ENCODE measurements at regions not wholly inside any gene's neighbourhood (a gene's known extent, or its start where the extent isn't known, plus 50 kb on each side); places are given as distances from the start of the nearest gene placed in this dataset.

DNA sequence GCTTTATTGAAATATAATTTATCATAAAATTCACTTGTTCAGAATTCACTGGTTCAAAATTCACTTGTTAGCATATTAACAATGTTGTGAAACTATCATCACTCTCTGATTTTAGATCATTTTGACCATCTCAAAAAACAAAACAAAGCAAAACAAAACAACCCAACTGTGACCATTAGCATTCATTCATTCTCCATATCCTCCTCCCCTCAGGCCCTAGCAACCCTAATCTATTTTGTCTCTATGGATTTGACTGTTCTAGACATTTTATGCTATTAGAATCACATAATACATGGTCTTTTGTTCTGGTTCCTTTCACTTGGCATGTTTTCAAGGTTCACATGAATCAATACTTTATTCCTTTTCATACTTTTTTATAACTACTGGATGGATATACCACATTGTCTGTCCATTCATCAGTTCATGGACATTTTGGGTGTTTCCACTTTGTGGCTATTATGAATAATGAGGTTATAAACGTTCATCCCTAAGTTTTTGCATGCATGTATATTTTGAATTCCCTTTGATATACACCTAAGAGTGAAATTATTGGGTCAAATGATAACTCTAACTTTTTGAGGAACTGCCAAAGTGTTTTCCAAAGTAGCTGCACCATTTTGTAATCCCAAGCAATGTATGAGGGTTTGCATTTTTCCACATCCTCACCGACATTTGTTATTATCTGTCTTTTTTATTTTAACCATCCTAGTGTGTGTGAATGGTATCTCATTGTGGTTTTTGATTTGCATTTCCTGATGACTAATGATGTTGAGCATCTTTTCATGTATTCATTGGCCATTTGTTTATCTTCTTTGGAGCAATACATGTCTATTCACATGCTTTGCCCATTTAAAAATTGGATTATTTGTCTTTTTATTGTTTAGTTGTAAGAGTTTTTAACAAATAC lies 304.1 kb downstream of the SH3GL2 start:
- Histone ChIP-seq H3K4me2 (ENCODE audit: insufficient read depth, low read length) (no peak overlapping the region), H3K4me3 (replicated peaks in 1 of 3; ENCODE audit: insufficient read depth in 1 of 3, low read depth in 1 of 3, low read length in 3 of 3) (no peak overlapping the region), H3K4me1 (ENCODE audit: control insufficient read depth, extremely low read depth, insufficient read depth, low read length) (no peaks in the 10 kb centered on the region), H4K20me1 (replicated peaks; ENCODE audit: control insufficient read depth, extremely low read depth, insufficient read depth, low read length) (no peaks in the 10 kb centered on the region), H3K9me1 (replicated peaks; ENCODE audit: control insufficient read depth, extremely low read depth, insufficient read depth, low read length) (no peaks in the 10 kb centered on the region), H2AFZ (ENCODE audit: low read depth, low read length) (no peak overlapping the region), H3K9me3 (replicated peaks; ENCODE audit: control insufficient read depth, insufficient read depth, low read length) (no peaks in the 10 kb centered on the region), H3K36me3 (ENCODE audit: control insufficient read depth in 2 of 2, extremely low read depth in 1 of 2, insufficient read depth in 2 of 2, low read length in 2 of 2) (no peaks in the 10 kb centered on the region), H3K79me2 (ENCODE audit: control insufficient read depth, insufficient read depth, low read length) (no peaks in the 10 kb centered on the region), H3K9ac (replicated peaks; ENCODE audit: extremely low read depth, insufficient read depth, low read length) (no peak overlapping the region), H3K27ac (ENCODE audit: insufficient read depth, low read depth, low read length) (no peak overlapping the region), H3K27me3 (ENCODE audit: control insufficient read depth in 2 of 2, insufficient read depth in 2 of 2, low read length in 2 of 2) (peaks cover 0 to 2% of the 10 kb centered on the region in 2 experiments)
- intact Hi-C loops (cut with micrococcal nuclease) = no loop called here
- no TSS peak for BruUV-seq (replicated peaks)
- ChIA-PET POLR2A (no interaction called here), CTCF (interaction anchor here (0.9 kb wide), 1 partner anchor 10 kb away, joined by 3 read pairs; no protein-coding TSS in a partner anchor)
- dilution Hi-C loops (cut with MboI; ENCODE audit: extremely low pct_ligation_motif_present, low sequenced_read_pairs) = no loop called here
- FAIRE-seq (no peak), DNase-seq (ENCODE audit: low read depth, low spot score) (no peak)
- TF ChIP-seq, protein P1, sequence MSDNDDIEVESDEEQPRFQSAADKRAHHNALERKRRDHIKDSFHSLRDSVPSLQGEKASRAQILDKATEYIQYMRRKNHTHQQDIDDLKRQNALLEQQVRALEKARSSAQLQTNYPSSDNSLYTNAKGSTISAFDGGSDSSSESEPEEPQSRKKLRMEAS (IDR thresholded peaks at IDR 0.05; ENCODE audit: insufficient read depth, insufficient read length) = no peak
- TF ChIP-seq FOS (IDR thresholded peaks at IDR 0.05; ENCODE audit: borderline replicate concordance, insufficient read depth, low read length) (no peak), EZH2 (IDR thresholded peaks at IDR 0.05; ENCODE audit: borderline replicate concordance, low read depth, low read length, severe bottlenecking) (no peak), JUN (IDR thresholded peaks at IDR 0.05; ENCODE audit: borderline replicate concordance, insufficient read depth, insufficient read length, low read depth) (no peak), POLR2A (IDR thresholded peaks at IDR 0.05; ENCODE audit: low read depth, low read length) (no peak), POLR2AphosphoS5 (IDR thresholded peaks at IDR 0.05; ENCODE audit: insufficient read depth, low read depth, low read length) (no peak), GATA2 (IDR thresholded peaks at IDR 0.05; ENCODE audit: insufficient read depth, insufficient read length, low read depth, low read length) (no peak), MYC (IDR thresholded peaks at IDR 0.05; ENCODE audit: low read depth, low read length) (no peak)
- TF ChIP-seq, protein P2, sequence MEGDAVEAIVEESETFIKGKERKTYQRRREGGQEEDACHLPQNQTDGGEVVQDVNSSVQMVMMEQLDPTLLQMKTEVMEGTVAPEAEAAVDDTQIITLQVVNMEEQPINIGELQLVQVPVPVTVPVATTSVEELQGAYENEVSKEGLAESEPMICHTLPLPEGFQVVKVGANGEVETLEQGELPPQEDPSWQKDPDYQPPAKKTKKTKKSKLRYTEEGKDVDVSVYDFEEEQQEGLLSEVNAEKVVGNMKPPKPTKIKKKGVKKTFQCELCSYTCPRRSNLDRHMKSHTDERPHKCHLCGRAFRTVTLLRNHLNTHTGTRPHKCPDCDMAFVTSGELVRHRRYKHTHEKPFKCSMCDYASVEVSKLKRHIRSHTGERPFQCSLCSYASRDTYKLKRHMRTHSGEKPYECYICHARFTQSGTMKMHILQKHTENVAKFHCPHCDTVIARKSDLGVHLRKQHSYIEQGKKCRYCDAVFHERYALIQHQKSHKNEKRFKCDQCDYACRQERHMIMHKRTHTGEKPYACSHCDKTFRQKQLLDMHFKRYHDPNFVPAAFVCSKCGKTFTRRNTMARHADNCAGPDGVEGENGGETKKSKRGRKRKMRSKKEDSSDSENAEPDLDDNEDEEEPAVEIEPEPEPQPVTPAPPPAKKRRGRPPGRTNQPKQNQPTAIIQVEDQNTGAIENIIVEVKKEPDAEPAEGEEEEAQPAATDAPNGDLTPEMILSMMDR (IDR thresholded peaks at IDR 0.05; ENCODE audit: extremely low read depth in 1 of 2, insufficient read depth in 1 of 2, low read depth in 1 of 2, low read length in 2 of 2) = no peak
